H9 (cell line): ENCODE measurements at regions not wholly inside any gene's neighbourhood (a gene's known extent, or its start where the extent isn't known, plus 50 kb on each side); places are given as distances from the start of the nearest gene placed in this dataset.

Experiments used
- DNase-seq: peaks from one replicate; pipeline ENCODE4 v3.0.0-alpha.2; 2017
- H2AFZ ChIP-seq: one replicate; pipeline ENCODE4 v1.6.1; 2013; ENCODE audit warnings: mild to moderate bottlenecking, low read length, control low read depth, moderate library complexity
- H2AK5ac ChIP-seq: 2 replicates; pipeline ENCODE4 v1.6.1; 2013; ENCODE audit warnings: low read length, control low read depth, mixed read lengths; ENCODE audit not compliant: insufficient read length
- H2BK120ac ChIP-seq: one replicate; pipeline ENCODE4 v1.6.1; 2013; ENCODE audit warnings: low read depth, mild to moderate bottlenecking, low read length, control low read depth, inconsistent platforms; ENCODE audit not compliant: poor library complexity, severe bottlenecking
- H2BK12ac ChIP-seq: 2 replicates; pipeline ENCODE4 v1.6.1; 2013; ENCODE audit warnings: low read length, control low read depth, mixed read lengths, low read depth; ENCODE audit not compliant: insufficient read length
- H2BK15ac ChIP-seq: 2 replicates; pipeline ENCODE4 v1.6.1; 2013; ENCODE audit warnings: low read depth, low read length, control low read depth
- H2BK20ac ChIP-seq: one replicate; pipeline ENCODE4 v1.6.1; 2013; ENCODE audit warnings: low read depth, mild to moderate bottlenecking, low read length, control low read depth, inconsistent platforms; ENCODE audit not compliant: poor library complexity, severe bottlenecking
- H2BK5ac ChIP-seq: 2 replicates; pipeline ENCODE4 v1.6.1; 2013; ENCODE audit warnings: low read length, control low read depth, mixed read lengths; ENCODE audit not compliant: insufficient read length
- H3K14ac ChIP-seq: 2 replicates; pipeline ENCODE4 v1.6.1; 2013; ENCODE audit warnings: low read length, control low read depth; ENCODE audit not compliant: insufficient read depth
- H3K18ac ChIP-seq: 2 replicates; pipeline ENCODE4 v1.6.1; 2013; ENCODE audit warnings: low read depth, mild to moderate bottlenecking, mixed read lengths, low read length, control low read depth; ENCODE audit not compliant: insufficient read length
- H3K23ac ChIP-seq: 2 replicates; pipeline ENCODE4 v1.6.1; 2013; ENCODE audit warnings: low read length, control low read depth, mixed read lengths, low read depth; ENCODE audit not compliant: insufficient read length
- H3K23me2 ChIP-seq: 2 replicates; pipeline ENCODE4 v1.6.1; 2013; ENCODE audit warnings: low read depth, mild to moderate bottlenecking, mixed read lengths, low read length, control low read depth; ENCODE audit not compliant: insufficient read length, poor library complexity, severe bottlenecking
- H3K27ac ChIP-seq: 2 replicates; pipeline ENCODE4 v1.5.1; 2013; ENCODE audit warnings: low read length, control low read depth, mixed read lengths, low read depth; ENCODE audit not compliant: insufficient read length
- H3K27me3 ChIP-seq: 2 replicates; pipeline ENCODE4 v1.6.1; 2013; ENCODE audit warnings: low read length, control low read depth, inconsistent platforms; ENCODE audit not compliant: insufficient read depth
- H3K4ac ChIP-seq: 2 replicates; pipeline ENCODE4 v1.6.1; 2013; ENCODE audit warnings: low read depth, mild to moderate bottlenecking, control low read depth, inconsistent platforms, low read length, moderate library complexity
- H3K4me1 ChIP-seq: 2 replicates; pipeline ENCODE4 v1.6.1; 2013; ENCODE audit warnings: low read length, control low read depth, inconsistent platforms; ENCODE audit not compliant: insufficient read depth
- H3K4me2 ChIP-seq: 2 replicates; pipeline ENCODE4 v1.6.1; 2013; ENCODE audit warnings: low read length, control low read depth, mixed read lengths; ENCODE audit not compliant: insufficient read length, insufficient read depth
- H3K56ac ChIP-seq: 2 replicates; pipeline ENCODE4 v1.6.1; 2013; ENCODE audit warnings: low read depth, mild to moderate bottlenecking, mixed read lengths, low read length, control low read depth; ENCODE audit not compliant: insufficient read length
- H3K79me1 ChIP-seq: 2 replicates; pipeline ENCODE4 v1.6.1; 2013; ENCODE audit warnings: low read depth, mild to moderate bottlenecking, moderate library complexity, low read length, control low read depth, inconsistent platforms; ENCODE audit not compliant: insufficient read depth, poor library complexity, severe bottlenecking
- H3K79me2 ChIP-seq: 2 replicates; pipeline ENCODE4 v1.6.1; 2013; ENCODE audit warnings: low read length, control low read depth, inconsistent platforms; ENCODE audit not compliant: insufficient read depth
- H3K9ac ChIP-seq: 2 replicates; pipeline ENCODE4 v1.6.1; 2013; ENCODE audit warnings: low read length, control low read depth, mixed read lengths; ENCODE audit not compliant: insufficient read length; ENCODE audit errors: extremely low read depth
- H3K9me3 ChIP-seq: one replicate; pipeline ENCODE4 v1.6.1; 2013; ENCODE audit warnings: low read depth, low read length, inconsistent platforms; ENCODE audit not compliant: control insufficient read depth
- H3T11ph ChIP-seq: one replicate; pipeline ENCODE4 v1.6.1; 2013; ENCODE audit warnings: mild to moderate bottlenecking, low read length, control low read depth, inconsistent platforms
- H4K20me1 ChIP-seq: one replicate; pipeline ENCODE4 v1.6.1; 2013; ENCODE audit not compliant: control insufficient read depth, insufficient read length, insufficient read depth
- H4K5ac ChIP-seq: 2 replicates; pipeline ENCODE4 v1.6.1; 2013; ENCODE audit warnings: low read depth, mild to moderate bottlenecking, mixed read lengths, low read length, control low read depth; ENCODE audit not compliant: insufficient read length
- H4K8ac ChIP-seq: replicated peaks from 2 replicates; pipeline ENCODE4 v1.6.1; 2013; ENCODE audit warnings: low read length, control low read depth, mixed read lengths, low read depth; ENCODE audit not compliant: insufficient read length
- H4K91ac ChIP-seq: 2 replicates; pipeline ENCODE4 v1.6.1; 2013; ENCODE audit warnings: low read depth, mild to moderate bottlenecking, moderate library complexity, mixed read lengths, low read length, control low read depth; ENCODE audit not compliant: insufficient read length
- H3K27ac Mint-ChIP-seq, 3 experiments: 2 replicates in 2 of 3; 3 replicates in 1 of 3; pipeline ENCODE4 v1.8.0; 2020 to 2021; ENCODE audit warnings: mixed read lengths in 3 of 3, mild to moderate bottlenecking in 1 of 3, moderate library complexity in 1 of 3
- H3K27me3 Mint-ChIP-seq: 2 replicates; pipeline ENCODE4 v1.8.0; 2021; ENCODE audit warnings: low read depth, mild to moderate bottlenecking, moderate library complexity, mixed read lengths
- H3K36me3 Mint-ChIP-seq, 3 experiments: 2 replicates in 2 of 3; 3 replicates in 1 of 3; pipeline ENCODE4 v1.8.0; 2020 to 2021; ENCODE audit warnings: low read depth in 3 of 3, mixed read lengths in 3 of 3; ENCODE audit not compliant: insufficient read depth in 1 of 3
- H3K4me1 Mint-ChIP-seq, 2 experiments: 2 replicates each; pipeline ENCODE4 v1.8.0; 2020; ENCODE audit warnings: mixed read lengths in 2 of 2
- H3K4me3 Mint-ChIP-seq, 2 experiments: 2 replicates in 1 of 2; 3 replicates in 1 of 2; pipeline ENCODE4 v1.8.0; 2020 to 2021; ENCODE audit warnings: mild to moderate bottlenecking in 2 of 2, mixed read lengths in 2 of 2, moderate library complexity in 1 of 2
- H3K9me3 Mint-ChIP-seq, 2 experiments: 2 replicates in 1 of 2; 3 replicates in 1 of 2; pipeline ENCODE4 v1.8.0; 2020; ENCODE audit warnings: mild to moderate bottlenecking in 2 of 2, mixed read lengths in 2 of 2, moderate library complexity in 1 of 2
- CTCF ChIP-seq: fragments of 200-600 bp; sonication (generic); conservative IDR thresholded peaks from 3 replicates; pipeline ENCODE4 v1.8.0; 2021; ENCODE audit warnings: antibody characterized with exemption, mild to moderate bottlenecking
- WGBS: extraction: QIAGEN DNeasy Blood & Tissue Kit; methylation state at CpG from one replicate; pipeline ENCODE4 v1.1.7; 2013; ENCODE audit warnings: missing lambda C conversion rate, low lambda C conversion rate, mixed read lengths; ENCODE audit not compliant: insufficient read length; ENCODE audit errors: extremely low coverage; 5-methylcytosine and 5-hydroxymethylcytosine counted together

- WGBS = no CpG with 5 or more reads among the region's 1 CpG
- no peak overlapping the region for H3K27ac ChIP-seq
- Mint-ChIP-seq H3K27me3 (no peaks in the 10 kb centered on the region), H3K4me3 (no peak overlapping the region), H3K9me3 (peaks cover 2 to 13% of the 10 kb centered on the region in 2 experiments; a peak in 3 of 5 replicates), H3K27ac (no peak overlapping the region), H3K4me1 (no peaks in the 10 kb centered on the region), H3K36me3 (no peaks in the 10 kb centered on the region; a peak in 2 of 7 replicates)
- H3K4ac ChIP-seq = no peak overlapping the region
- H2AFZ ChIP-seq = no peak overlapping the region
- no peak for TF ChIP-seq CTCF
- H2BK120ac ChIP-seq = no peak overlapping the region
- no peak overlapping the region for H3K14ac ChIP-seq
- no peak overlapping the region for H2AK5ac ChIP-seq
- H3K56ac ChIP-seq = no peak overlapping the region
- no peak overlapping the region for H3K23ac ChIP-seq
- H2BK12ac ChIP-seq = no peak overlapping the region
- no peak overlapping the region for H2BK20ac ChIP-seq
- no peak overlapping the region for H4K5ac ChIP-seq
- no peak overlapping the region for H3K18ac ChIP-seq
- no peaks in the 10 kb centered on the region for H3K4me1 ChIP-seq
- H3K27me3 ChIP-seq = no peaks in the 10 kb centered on the region
- H3K79me2 ChIP-seq = no peaks in the 10 kb centered on the region
- DNase-seq = no peak
- H3K9ac ChIP-seq = no peak overlapping the region
- H4K91ac ChIP-seq = no peak overlapping the region
- H3T11ph ChIP-seq = no peak overlapping the region
- H4K20me1 ChIP-seq = no peaks in the 10 kb centered on the region
- H2BK5ac ChIP-seq = no peak overlapping the region
- no peak overlapping the region for H4K8ac ChIP-seq
- no peak overlapping the region for H3K4me2 ChIP-seq
- no peak overlapping the region for H2BK15ac ChIP-seq
- no peaks in the 10 kb centered on the region for H3K9me3 ChIP-seq
- H3K79me1 ChIP-seq = no peaks in the 10 kb centered on the region
- no peaks in the 10 kb centered on the region for H3K23me2 ChIP-seq
Measured at GRCh38 chr21:27595716-27596115, 628.8 kb upstream of the ADAMTS5 start.
